ENCODE measurements at regions not wholly inside any gene's neighbourhood (a gene's known extent, or its start where the extent isn't known, plus 50 kb on each side); places are given as distances from the start of the nearest gene placed in this dataset.

DNA sequence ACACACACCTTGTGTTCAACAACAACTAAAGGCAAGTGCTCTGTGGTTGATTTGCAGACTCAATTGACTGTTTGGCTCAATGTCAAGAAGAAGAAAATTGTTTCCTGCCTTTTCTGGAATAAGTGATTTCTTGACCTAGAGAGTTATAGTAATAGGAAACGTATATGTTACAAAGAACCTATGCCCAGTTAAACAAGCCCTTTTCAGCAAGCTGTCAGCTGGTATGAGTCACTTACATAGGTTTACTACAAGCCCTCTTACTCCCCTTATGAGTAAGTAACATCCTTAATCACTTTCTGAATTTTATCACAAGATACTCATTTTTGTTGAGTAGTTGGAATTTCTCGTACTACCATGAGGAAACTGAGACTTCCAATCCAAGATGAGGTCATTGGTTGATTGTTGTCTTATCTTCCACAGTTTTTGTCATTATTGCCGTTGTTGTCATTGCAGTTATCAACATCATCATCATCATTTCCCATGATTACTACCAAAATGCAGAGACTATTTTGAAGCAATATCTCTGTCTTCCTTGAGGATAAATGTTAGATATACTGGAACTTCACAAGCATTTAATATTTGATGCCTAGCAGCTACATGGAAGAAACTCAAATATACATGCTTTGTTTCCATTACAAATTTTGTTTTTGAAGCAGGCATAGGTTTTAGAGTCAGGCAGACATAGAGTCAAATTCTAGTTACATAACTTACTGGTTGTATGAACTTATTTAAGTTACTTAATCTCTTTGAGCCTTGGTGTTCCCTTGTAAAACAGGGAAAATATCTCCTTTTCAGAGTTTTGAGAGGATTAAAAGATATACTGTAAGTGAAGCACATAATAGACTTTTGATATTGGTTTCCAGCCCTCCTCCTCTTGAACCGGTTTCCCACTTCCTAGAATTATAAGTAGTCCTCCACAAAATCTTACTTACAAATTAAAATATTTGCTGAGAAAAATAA, 106.0 kb downstream of the RAP2A start:
- Histone ChIP-seq H3K4me3 (no peak overlapping the region), H3K36me3 (ENCODE audit: control insufficient read depth, insufficient read depth, low read length) (no peaks in the 10 kb centered on the region), H2AFZ (ENCODE audit: low read depth, low read length) (no peak overlapping the region), H3K4me2 (ENCODE audit: insufficient read depth, low read length) (no peak overlapping the region), H3K79me2 (ENCODE audit: control insufficient read depth, insufficient read depth, low read length) (no peaks in the 10 kb centered on the region), H3K9me3 (replicated peaks; ENCODE audit: control insufficient read depth, insufficient read depth, low read depth, low read length) (no peaks in the 10 kb centered on the region), H3K27me3 (ENCODE audit: control insufficient read depth in 2 of 2, insufficient read depth in 2 of 2, low read length in 2 of 2) (0 out of 5 replicates have a peak, but pooled peaks cover 0 to 3% of the 10 kb centered on the region in 2 experiments), H3K4me1 (replicated peaks in 1 of 2; ENCODE audit: control insufficient read depth in 2 of 2, insufficient read depth in 2 of 2, low read length in 2 of 2) (no peaks in the 10 kb centered on the region), H3K27ac (ENCODE audit: extremely low read depth, low read depth, low read length) (no peak overlapping the region), H4K20me1 (replicated peaks; ENCODE audit: control insufficient read depth, insufficient read depth, low read length) (no peaks in the 10 kb centered on the region), H3K9ac (ENCODE audit: insufficient read depth in 1 of 2, low read depth in 2 of 2, low read length in 2 of 2) (no peak overlapping the region), H3K9me1 (ENCODE audit: control insufficient read depth, insufficient read depth, low read length) (no peaks in the 10 kb centered on the region)
- WGBS (ENCODE audit: insufficient coverage, low coverage, missing lambda C conversion rate): 0% methylated on average over 4 of the region's 4 CpGs
- no peak for FAIRE-seq
- TF ChIP-seq FOS (IDR thresholded peaks at IDR 0.05; ENCODE audit: extremely low read depth, insufficient read length) (no peak), SMARCE1 (IDR thresholded peaks at IDR 0.05) (no peak)
- intact Hi-C loops (cut with micrococcal nuclease) (no loop called here), in situ Hi-C loops (cut with MboI) (no loop called here)
- ChIA-PET CTCF (ENCODE audit: low intra/inter-chr PET ratio) (no interaction called here), POLR2A (interaction anchor here (0.7 kb wide), 1 partner anchor 301 kb away, joined by 3 read pairs; no protein-coding TSS in a partner anchor)
- no TSS peak for BruUV-seq (replicated peaks)
- ATAC-seq: no peak
- DNase-seq (ENCODE audit: extremely low read depth in 1 of 4, low spot score in 3 of 4): no peak

DNA sequence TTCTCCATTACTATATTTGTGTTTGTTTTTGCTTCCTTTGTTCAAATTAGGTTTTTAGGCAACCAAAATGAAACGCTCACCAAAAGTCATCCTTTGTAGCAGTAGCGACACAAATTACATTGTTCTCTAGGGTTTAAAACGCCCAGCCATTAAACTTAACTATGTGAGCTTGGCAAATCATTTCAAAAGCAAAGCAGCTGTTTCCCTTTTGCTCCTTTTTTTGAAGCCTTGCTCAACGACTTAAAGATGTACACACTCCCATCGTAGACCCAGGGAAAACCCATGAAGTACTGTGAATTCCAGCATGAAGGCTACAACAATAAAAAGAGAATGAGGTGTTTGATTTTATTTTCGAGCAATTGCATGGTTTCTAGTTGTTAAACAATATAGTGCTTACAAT, 106.7 kb downstream of the RAP2A start:
- no peaks in the 10 kb centered on the region for H3K4me1 ChIP-seq (replicated peaks in 1 of 2; ENCODE audit: control insufficient read depth in 2 of 2, insufficient read depth in 2 of 2, low read length in 2 of 2)
- DNase-seq (ENCODE audit: extremely low read depth in 1 of 4, low spot score in 3 of 4) (no peak), ATAC-seq (no peak), FAIRE-seq (no peak)
- no peak overlapping the region for H3K9ac ChIP-seq (ENCODE audit: insufficient read depth in 1 of 2, low read depth in 2 of 2, low read length in 2 of 2)
- H3K36me3 ChIP-seq (ENCODE audit: control insufficient read depth, insufficient read depth, low read length): no peaks in the 10 kb centered on the region
- no peaks in the 10 kb centered on the region for H3K79me2 ChIP-seq (ENCODE audit: control insufficient read depth, insufficient read depth, low read length)
- ChIA-PET POLR2A (interaction anchor here (0.6 to 0.7 kb wide), 2 partner anchors 104 to 302 kb away, joined by 3 read pairs; no protein-coding TSS in a partner anchor), CTCF (ENCODE audit: low intra/inter-chr PET ratio) (no interaction called here)
- H4K20me1 ChIP-seq (replicated peaks; ENCODE audit: control insufficient read depth, insufficient read depth, low read length): no peaks in the 10 kb centered on the region
- intact Hi-C loops (cut with micrococcal nuclease) (no loop called here), in situ Hi-C loops (cut with MboI) (no loop called here)
- no TSS peak for BruUV-seq (replicated peaks)
- no peak overlapping the region for H3K4me3 ChIP-seq
- H3K9me3 ChIP-seq (replicated peaks; ENCODE audit: control insufficient read depth, insufficient read depth, low read depth, low read length): no peaks in the 10 kb centered on the region
- no peaks in the 10 kb centered on the region for H3K27me3 ChIP-seq (ENCODE audit: control insufficient read depth in 2 of 2, insufficient read depth in 2 of 2, low read length in 2 of 2)
- 2% methylated on average over 6 of the region's 6 CpGs for WGBS (ENCODE audit: insufficient coverage, low coverage, missing lambda C conversion rate)
- no peak overlapping the region for H3K27ac ChIP-seq (ENCODE audit: extremely low read depth, low read depth, low read length)
- H3K9me1 ChIP-seq (ENCODE audit: control insufficient read depth, insufficient read depth, low read length): no peaks in the 10 kb centered on the region
- no peak overlapping the region for H3K4me2 ChIP-seq (ENCODE audit: insufficient read depth, low read length)
- H2AFZ ChIP-seq (ENCODE audit: low read depth, low read length): no peak overlapping the region
- TF ChIP-seq TAF1 (IDR thresholded peaks at IDR 0.05; ENCODE audit: control insufficient read depth, extremely low read depth, insufficient read depth, low read length, severe bottlenecking) (no peak), HMG20A (CRISPR knock-in tag; conservative IDR thresholded peaks at IDR 0.05) (no peak), NFE2 (IDR thresholded peaks at IDR 0.05; ENCODE audit: low read depth) (no peak), U2AF1 (optimal IDR thresholded peaks at IDR 0.05; ENCODE audit: low read depth, low read length) (no peak), ESRRA (IDR thresholded peaks at IDR 0.05; ENCODE audit: borderline replicate concordance, low read depth) (no peak), FOXJ3 (CRISPR knock-in tag; IDR thresholded peaks at IDR 0.05) (no peak)
- TF ChIP-seq, protein P1, sequence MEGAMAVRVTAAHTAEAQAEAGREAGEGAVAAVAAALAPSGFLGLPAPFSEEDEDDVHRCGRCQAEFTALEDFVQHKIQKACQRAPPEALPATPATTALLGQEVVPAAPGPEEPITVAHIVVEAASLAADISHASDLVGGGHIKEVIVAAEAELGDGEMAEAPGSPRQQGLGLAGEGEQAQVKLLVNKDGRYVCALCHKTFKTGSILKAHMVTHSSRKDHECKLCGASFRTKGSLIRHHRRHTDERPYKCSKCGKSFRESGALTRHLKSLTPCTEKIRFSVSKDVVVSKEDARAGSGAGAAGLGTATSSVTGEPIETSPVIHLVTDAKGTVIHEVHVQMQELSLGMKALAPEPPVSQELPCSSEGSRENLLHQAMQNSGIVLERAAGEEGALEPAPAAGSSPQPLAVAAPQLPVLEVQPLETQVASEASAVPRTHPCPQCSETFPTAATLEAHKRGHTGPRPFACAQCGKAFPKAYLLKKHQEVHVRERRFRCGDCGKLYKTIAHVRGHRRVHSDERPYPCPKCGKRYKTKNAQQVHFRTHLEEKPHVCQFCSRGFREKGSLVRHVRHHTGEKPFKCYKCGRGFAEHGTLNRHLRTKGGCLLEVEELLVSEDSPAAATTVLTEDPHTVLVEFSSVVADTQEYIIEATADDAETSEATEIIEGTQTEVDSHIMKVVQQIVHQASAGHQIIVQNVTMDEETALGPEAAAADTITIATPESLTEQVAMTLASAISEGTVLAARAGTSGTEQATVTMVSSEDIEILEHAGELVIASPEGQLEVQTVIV (CRISPR knock-in tag; IDR thresholded peaks at IDR 0.05; ENCODE audit: borderline replicate concordance): no peak
- TF ChIP-seq, protein P2, sequence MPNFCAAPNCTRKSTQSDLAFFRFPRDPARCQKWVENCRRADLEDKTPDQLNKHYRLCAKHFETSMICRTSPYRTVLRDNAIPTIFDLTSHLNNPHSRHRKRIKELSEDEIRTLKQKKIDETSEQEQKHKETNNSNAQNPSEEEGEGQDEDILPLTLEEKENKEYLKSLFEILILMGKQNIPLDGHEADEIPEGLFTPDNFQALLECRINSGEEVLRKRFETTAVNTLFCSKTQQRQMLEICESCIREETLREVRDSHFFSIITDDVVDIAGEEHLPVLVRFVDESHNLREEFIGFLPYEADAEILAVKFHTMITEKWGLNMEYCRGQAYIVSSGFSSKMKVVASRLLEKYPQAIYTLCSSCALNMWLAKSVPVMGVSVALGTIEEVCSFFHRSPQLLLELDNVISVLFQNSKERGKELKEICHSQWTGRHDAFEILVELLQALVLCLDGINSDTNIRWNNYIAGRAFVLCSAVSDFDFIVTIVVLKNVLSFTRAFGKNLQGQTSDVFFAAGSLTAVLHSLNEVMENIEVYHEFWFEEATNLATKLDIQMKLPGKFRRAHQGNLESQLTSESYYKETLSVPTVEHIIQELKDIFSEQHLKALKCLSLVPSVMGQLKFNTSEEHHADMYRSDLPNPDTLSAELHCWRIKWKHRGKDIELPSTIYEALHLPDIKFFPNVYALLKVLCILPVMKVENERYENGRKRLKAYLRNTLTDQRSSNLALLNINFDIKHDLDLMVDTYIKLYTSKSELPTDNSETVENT (CRISPR knock-in tag; IDR thresholded peaks at IDR 0.05): no peak

All from K562 (cell line).